Left colon (tissue), 2 donors: ENCODE measurements at regions not wholly inside any gene's neighbourhood (a gene's known extent, or its start where the extent isn't known, plus 50 kb on each side); places are given as distances from the start of the nearest gene placed in this dataset.

Source experiments
- ATAC-seq: fragments of 200-7000 bp; cut with Tn5 transposase; one replicate; pipeline ENCODE4 v1.9.1; 2020; ENCODE audit warnings: mild to moderate bottlenecking, moderate library complexity
- DNase-seq, 2 donors: peaks; one replicate each; pipeline ENCODE4 v3.0.0-alpha.2; 2020
- intact Hi-C, 2 donors: fragments of 100-400 bp; cut with DNase I in 1 of 2; cut with micrococcal nuclease in 1 of 2; formaldehyde crosslinking; loops; one replicate each; pipeline versions ENCODE4 v1.11.2 to v1.14.0; 2022; cut with DNase I, micrococcal nuclease
- donor health status: DM: no; HTN: no; CAD: no.
- donor health status: DM: yes; HTN: yes; CAD: no.

DNA sequence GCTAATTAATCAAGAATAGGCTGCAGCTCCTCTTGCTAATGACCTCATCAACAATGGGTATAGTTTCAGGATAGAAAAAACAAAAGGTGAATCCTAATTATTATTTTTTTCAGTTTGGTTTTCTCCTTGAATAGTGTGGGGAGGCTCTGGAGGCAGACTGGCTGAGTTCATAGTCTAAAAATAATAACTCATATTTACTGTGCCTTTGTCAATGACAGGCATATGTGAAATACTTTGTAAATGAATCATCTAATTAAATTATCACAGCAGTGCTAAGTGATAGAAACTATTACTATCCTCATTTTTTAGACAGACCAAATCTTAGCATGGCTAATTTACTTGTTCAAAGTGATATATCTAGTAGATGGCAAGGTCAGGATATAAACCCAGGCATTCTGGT lies 1261.0 kb upstream of the SLC10A2 start:
- no peak for DNase-seq
- no peak for ATAC-seq
- intact Hi-C loops, result no loop called here

DNA sequence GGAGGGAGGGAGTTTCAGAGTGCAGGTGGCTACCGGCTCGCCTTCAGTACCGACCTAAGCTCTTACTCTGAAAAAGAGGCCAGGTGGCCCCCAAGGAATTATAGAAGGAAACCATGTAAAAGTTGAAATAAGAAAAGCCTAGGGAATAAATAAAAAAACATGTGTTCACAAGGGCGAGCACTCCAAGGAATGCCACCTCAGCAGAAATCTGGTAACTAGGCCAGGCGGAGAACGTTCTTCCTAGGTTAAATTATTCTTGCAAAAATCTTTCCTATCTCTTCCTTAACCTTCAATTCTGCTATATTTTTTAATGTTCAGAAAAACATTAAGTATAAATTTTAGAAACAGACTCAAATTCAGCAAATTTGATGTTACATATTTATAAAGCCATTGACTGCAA lies 1260.3 kb upstream of the SLC10A2 start:
- intact Hi-C loops, result no loop called here

DNA sequence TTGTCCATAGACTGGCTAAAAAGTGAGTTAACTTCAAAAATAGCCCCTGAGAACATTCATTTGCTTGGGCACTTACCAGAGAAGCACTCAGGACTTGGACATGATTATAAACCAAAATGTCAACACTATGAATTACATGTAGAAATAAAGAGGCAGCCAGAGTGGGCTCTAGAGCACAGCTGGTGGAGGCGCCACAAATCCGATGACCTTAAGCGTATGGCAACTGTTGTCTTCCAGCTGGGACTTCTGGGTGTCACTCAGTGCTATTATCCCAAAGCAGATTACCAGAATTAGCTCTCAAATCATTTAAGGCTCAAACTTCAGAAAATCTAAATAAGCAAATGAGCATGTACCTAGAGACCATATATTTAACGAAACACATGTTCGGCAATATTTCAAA lies 1255.5 kb upstream of the SLC10A2 start:
- DNase-seq (no peak), ATAC-seq (no peak)
- intact Hi-C loops, result no loop called here

More for the DNA sequence above, 1260.3 kb upstream of the SLC10A2 start:
- ATAC-seq (no peak), DNase-seq (no peak)

DNA sequence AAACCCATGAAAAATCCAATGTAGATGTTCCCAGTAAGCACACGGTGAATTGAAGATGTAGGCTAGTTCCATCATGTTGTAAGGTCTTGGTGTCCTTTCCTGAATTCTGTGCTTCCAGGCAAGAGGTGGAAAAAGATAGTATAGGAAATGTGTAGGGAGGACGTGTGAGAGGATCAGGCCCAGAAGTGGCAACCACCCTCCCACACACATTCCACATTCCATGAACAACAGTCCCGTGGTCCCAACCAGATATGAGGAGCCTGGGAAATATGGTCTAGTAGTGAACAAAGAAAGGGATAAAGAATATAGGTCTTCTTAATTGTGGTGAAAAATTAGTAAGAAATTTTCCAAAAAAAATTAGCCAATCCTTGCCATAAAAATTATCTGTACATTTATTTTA lies 1254.2 kb upstream of the SLC10A2 start:
- ATAC-seq (no peak), DNase-seq (no peak)
- intact Hi-C loops, result no loop called here

DNA sequence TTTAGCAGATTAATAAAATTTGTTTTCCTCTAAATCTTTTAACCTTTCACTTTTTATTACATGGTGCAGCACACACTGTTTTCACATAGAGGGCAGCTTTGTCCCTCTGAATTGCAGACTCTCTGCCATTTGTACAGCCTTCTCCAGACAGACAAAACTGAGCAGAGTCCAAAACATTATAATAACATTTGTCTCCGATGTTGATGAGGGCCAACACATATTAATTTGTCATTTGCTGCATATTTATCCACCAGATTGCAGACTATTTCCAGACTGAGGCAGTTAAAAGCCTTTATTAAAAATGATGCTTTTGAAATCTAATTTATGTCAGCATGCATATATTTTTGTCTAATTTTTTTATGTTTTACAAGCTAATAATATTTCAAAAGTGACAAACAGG lies 1251.9 kb upstream of the SLC10A2 start:
- no peak for ATAC-seq
- no peak for DNase-seq
- intact Hi-C loops, result no loop called here

DNA sequence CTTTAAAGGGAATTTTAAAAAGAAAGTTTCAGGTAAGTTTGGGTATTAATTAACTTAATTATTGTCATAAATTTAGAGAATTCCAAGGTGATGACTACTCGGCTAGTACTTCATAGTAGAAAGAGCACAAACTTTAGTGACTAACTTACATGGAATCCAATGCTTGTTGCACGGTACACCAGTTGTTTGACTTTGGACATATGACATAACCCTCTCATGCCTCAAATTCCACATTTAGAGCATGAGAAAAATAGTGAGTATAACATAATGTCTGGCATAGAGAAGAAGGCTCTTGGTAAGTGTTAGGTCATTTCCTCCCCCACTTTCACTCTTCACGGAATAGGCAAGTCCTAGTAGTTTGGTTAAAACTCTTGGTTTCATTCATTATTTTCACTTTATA lies 1249.4 kb upstream of the SLC10A2 start:
- ATAC-seq, result no peak
- intact Hi-C loops, result no loop called here

DNA sequence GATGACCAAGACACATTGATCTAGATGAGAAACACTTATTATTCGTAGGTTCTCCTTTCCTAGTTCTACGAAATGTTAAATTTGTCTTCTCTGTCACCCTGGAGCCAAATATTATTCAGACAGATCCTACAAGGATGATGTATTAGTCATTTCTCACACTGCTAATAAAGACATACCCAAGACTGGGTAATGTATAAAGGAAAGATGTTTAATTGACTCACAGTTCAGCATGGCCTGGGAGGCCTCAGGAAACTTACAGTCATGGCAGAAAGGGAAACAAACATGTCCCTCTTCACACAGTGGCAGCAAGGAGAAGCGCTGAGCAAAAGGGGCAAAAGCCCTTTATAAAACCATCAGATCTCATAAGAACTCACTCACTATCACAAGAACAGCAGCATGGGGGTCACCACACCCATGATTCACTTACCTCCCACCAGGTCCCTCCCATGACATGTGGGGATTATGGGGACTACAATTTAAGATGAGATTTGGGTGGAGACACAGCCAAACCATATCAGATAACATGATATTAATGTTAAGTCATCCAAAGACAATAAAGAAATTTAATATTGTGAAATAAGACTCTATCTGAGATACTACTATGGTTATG lies 1248.8 kb upstream of the SLC10A2 start:
- DNase-seq (no peak), ATAC-seq (no peak)
- intact Hi-C loops, result no loop called here

More for the DNA sequence above, 1249.4 kb upstream of the SLC10A2 start:
- DNase-seq, result no peak

DNA sequence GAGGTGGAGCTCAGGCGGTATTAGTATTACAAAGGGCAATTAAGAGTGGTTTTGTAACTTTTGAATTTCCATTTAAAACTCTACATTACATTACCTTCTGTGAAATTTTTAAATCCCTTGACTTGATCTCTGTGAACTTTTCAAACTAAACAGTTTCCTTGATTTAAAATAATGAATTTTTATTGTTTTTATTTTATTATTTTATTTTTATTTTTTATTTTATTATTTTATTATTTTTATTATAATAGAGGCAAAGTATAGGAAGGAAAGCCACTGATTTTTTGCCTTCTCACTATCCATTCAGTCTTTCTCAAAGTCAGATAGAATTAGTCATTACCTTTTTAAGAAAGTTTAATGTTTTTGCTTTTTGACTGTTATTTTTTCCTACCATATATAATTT lies 1248.1 kb upstream of the SLC10A2 start:
- ATAC-seq, result no peak
- DNase-seq, result no peak
- intact Hi-C loops, result no loop called here

DNA sequence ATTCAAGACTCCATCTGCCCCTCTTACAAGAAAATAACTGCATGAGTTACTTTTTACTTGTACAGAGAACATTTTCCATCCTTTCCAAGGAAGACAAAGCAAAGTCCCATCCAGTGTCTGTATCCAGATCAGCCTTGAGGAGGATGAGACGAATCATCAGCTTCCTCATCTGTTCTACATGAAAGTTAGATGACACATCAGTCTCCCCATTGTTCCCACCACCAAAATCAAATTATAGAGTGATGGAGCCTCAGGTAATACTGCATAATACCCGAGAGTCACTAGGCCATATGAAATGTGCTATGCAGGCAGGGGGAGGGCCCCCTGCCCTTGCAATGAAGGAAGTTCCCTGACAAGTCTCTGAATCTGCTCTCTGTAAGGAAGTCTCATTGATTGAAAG lies 1244.6 kb upstream of the SLC10A2 start:
- intact Hi-C loops, result no loop called here

DNA sequence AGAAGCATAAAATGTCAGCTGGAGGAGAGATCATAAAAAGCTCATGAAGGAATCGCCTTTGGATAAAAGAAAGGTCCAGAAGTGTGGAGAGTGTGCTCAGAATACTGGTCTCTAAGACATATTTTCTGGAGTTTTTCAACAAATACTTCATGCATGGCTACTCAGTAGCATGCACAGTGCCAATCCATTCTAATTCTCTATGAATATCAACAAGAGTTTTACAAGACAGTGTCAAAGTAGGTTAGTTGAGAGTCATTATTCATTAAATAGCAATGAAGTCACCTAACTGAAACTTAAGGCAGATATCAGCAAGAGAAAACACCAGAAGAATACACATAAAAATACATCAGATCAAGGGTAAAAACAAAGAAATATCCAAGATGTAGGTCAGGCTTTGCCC lies 1243.2 kb upstream of the SLC10A2 start:
- DNase-seq, result no peak
- intact Hi-C loops, result no loop called here
- no peak for ATAC-seq

More for the DNA sequence above, 1244.6 kb upstream of the SLC10A2 start:
- DNase-seq, result no peak
- ATAC-seq, result no peak

DNA sequence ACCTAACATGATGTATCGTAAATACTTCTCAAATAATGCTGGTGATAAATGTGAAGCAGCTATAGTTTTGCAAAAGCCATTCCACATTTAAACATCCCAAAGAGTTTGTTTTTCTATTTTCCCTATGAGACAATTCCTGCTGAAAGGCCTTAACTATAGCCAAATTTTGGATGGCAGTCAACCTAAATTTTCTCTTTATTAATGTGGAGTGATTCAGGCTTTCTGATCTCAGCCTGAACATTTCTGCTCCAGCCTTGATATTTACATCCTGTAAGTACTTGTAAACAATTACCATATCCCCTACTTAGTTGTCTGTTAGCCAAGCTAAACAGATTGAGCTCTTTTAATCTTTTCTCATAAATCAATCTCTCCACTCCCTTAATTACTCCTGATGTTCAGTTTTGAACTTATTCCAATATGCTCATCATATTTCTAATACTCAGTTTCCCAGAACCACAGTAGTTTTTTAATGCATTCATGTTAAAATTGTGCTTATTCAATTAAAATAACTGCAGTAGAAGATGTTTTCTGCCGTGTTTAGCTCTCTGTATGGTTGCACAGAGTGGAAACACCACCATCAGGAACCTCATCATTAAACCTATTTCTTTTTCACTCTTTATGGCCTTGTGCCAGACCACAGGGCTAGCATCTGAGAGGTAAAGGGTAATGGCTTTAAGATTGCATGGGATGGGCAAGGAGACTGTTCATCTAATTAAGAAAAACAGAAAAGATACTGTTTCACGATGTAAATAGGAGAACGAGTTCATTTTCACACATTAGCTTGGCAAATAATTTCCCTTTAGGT lies 1235.2 kb upstream of the SLC10A2 start:
- ATAC-seq, result no peak
- no peak for DNase-seq

DNA sequence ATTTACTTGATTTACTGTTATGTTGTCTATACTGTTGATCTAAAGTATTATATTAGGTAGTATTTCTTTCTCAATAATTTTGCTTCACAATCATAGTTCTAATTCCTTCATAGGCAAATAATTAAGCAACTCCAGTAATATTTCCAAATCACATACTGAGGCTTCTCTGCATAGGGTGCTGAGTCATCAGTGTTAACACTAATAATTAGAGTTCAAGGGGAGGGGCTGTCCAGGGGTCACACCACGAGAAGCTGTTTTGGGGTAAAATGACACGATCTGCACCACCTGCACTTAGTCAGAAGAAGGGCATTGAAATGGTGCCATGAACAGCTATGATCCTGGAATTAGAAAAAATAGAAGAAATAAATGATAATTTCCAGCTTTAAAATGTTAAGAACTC lies 1230.9 kb upstream of the SLC10A2 start:
- no peak for DNase-seq
- intact Hi-C loops, result no loop called here
- no peak for ATAC-seq

More for the DNA sequence above, 1235.2 kb upstream of the SLC10A2 start:
- intact Hi-C loops, result no loop called here

DNA sequence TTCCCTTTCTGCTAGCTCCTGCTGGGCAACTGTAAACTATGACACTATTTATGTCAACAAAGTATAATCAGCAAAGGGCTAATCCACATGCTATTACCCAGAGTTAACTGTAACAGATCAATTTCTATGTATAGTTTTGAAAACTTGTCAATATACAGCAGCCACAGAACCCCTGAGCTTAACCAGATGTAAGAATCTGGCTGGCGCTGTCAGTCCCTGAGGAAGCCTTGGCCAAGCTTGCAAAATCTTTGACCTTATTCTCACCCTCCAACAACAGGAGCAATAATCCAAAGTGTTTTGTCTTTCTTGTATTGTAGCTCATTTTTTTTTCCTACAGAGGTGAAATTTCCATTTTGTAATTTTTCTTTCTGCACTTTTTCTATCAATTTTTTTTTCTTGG lies 1230.1 kb upstream of the SLC10A2 start:
- ATAC-seq (no peak), DNase-seq (no peak)
- intact Hi-C loops, result no loop called here

DNA sequence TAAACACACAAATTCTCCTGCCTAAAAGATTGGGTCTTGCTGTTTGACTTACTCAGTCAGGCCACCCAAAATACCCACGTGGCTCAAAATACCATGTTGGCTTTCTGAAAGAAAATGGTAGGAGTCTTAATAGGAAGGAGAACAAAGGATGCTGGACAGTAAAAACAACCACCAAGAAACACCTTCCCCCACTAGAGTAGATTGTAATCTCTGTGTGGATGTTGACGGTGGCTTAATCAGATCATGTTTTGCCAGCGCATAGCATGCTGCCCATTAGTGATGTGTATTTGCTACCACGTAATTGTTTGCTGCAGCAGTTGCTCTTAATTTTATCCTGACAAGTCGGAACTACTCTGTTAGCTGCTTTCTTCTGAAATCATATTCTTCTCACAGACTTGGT lies 1229.3 kb upstream of the SLC10A2 start:
- intact Hi-C loops, result no loop called here
- no peak for DNase-seq
- no peak for ATAC-seq

DNA sequence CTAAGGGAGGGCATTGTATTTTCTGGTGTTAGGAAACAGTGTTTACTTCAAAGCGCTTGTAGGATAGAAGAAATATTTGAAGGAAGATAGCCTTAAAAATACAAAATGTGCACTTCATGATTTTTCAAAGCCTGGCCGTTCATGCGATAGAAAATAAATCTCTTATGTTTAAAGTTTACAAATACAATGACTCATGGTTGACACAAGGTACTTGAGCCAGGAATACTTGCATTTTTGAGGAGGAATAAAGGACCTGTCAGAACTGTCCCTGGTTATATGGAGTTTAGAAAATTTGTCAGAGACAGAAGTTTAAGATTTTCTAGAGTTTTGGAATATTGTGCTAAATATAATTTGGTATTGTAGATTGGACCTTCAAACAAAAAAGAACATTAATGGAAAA lies 1223.2 kb upstream of the SLC10A2 start:
- intact Hi-C loops, result no loop called here
- no peak for DNase-seq

DNA sequence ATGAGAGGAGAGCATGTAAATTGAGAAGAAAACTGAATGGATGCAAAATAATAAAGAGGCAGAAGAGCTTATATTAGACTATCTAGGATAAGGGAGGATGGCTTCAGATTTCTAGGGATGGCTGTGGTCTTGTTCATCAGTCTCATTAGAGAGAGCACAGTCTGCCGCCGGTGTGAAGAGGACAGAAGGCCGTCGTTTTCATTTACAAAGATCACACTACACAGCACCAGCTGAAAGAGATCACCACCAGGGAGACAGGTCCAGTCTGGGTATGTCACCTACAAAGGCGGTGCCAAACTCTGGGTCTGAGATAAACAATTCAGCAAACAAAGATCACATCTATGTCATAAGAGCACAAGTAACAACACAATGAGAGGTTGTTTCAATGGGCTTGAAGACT lies 1222.3 kb upstream of the SLC10A2 start:
- DNase-seq (no peak), ATAC-seq (no peak)
- intact Hi-C loops, result no loop called here

More for the DNA sequence above, 1223.2 kb upstream of the SLC10A2 start:
- ATAC-seq, result no peak

DNA sequence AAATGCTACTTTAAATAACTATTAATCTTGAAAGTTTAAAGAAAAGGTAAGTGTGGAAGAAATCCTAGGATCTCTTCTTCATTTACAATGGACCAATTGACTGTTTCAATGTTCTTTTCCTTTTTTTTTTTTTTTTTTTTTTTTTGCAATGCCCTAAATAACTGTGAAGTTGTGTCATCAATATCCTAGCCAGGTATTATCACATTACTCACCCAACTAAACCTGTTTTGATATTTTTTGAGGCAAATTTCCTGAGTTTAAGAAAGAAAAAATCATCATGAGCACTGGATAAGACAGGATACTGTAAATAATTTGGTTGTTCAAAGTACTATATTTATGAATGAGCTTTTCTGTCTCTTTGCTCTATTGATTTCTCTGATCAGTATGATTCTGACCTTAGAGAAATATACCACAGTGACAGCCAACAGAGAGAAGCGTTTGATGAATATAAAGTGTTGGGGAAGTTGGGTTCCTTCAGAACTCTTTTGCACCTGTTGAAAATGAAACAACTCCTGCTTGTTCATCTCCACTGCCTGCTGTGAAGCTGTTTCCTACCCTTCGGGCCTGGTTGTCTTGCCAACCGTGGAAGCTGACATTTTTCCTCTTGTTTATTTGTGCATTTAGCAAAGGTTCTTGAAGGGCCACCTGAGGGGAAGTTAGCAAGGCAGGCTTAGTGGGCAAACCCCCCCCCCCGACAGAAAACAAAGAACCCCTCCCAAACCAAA lies 1220.5 kb upstream of the SLC10A2 start:
- intact Hi-C loops, result no loop called here
- ATAC-seq, result no peak
- no peak for DNase-seq

DNA sequence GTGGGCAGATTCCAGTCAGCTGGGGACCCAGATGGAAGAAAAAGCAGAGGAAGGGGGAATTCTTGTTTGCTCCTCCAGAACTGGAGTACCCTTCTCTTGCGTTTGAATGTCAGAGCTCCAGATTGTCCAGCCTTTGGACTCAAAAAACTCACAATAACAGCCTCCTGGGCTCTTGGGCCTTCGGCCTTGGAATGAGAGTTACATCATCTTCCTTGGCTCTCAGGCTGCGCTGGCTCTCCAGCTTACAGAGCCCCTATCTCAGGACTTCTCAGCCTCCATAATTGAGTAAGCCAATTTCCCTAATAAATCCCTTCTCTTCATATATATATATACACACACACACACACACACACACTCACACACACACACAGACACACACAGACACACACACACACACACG lies 1215.7 kb upstream of the SLC10A2 start:
- no peak for DNase-seq
- intact Hi-C loops, result no loop called here

DNA sequence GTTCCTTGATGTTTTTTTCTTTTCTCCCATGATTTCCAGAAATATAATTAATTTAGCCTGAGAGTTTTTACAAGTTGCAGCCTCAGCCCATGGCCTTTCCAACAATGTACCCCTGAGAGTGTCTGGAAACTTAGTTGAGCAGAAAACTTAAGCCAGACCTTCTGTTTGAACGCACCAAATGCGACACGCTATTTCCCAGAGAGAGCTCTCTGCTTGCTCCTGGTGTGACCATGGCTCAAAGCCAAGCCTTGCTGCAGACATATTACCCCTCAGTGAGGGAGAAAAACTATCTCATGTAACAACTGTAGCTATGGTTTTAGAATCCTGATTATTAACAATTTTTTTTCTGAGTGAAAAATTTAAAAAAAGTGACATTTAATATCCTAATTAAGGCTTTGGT lies 1204.5 kb upstream of the SLC10A2 start:
- DNase-seq (no peak), ATAC-seq (no peak)
- intact Hi-C loops, result no loop called here

More for the DNA sequence above, 1215.7 kb upstream of the SLC10A2 start:
- no peak for ATAC-seq

DNA sequence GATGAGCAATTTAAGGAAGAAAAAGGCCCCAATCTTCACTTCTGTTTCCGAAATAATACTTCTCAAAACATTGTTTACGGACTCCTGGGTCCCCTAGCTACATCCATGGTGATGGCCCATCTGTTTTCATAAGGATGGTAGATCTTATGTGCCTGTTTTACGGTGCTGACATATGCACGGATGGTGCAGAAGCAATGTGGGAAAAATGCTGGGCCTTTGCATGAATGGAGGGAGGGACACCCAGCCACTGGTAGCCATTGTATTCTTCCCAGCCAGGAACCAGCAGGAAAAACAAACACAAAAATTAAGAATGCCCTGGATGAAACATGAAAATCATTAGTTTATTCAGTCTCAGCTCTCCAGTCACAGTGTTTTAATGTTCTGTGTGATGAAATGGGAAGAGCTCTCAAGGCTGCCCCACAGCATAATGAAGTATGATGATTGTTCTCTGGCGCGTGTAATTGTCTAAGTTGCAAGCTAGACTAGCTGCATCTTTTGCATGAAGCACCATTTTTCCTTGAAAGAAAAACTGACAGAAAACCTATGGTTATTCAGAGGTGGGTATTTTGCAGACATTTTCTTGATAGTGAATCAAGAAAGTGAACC lies 1201.1 kb upstream of the SLC10A2 start:
- DNase-seq (no peak), ATAC-seq (no peak)
- intact Hi-C loops, result no loop called here
